ENCODE measurements at regions not wholly inside any gene's neighbourhood (a gene's known extent, or its start where the extent isn't known, plus 50 kb on each side); places are given as distances from the start of the nearest gene placed in this dataset.

- DNase-seq: no peak
These were observed 163.2 kb upstream of the FAM9B start for GRCh38 chrX:9196961-9197640.

- no peak for DNase-seq
These were observed 170.6 kb upstream of the FAM9B start for GRCh38 chrX:9204560-9204959.

- no peak for DNase-seq
These were observed 171.8 kb upstream of the FAM9B start for GRCh38 chrX:9205599-9206223.

- no peak for DNase-seq
These were observed 173.2 kb upstream of the FAM9B start for GRCh38 chrX:9207142-9207541.

- no peak for DNase-seq
These were observed 177.3 kb upstream of the FAM9B start for GRCh38 chrX:9211269-9211668.

GRCh38 chrX:9221781-9222180 is 187.9 kb upstream of the FAM9B start:
- DNase-seq: no peak

- no peak for DNase-seq
These were observed 188.4 kb upstream of the FAM9B start for GRCh38 chrX:9222299-9222698.

- no peak for DNase-seq
These were observed 193.3 kb upstream of the FAM9B start for GRCh38 chrX:9227276-9227675.

GRCh38 chrX:9231491-9231890 is 197.6 kb upstream of the FAM9B start:
- no peak for DNase-seq

GRCh38 chrX:9233141-9233540 is 199.2 kb upstream of the FAM9B start:
- no peak for DNase-seq

- DNase-seq: no peak
These were observed 200.4 kb upstream of the FAM9B start for GRCh38 chrX:9234315-9234714.

- no peak for DNase-seq
These were observed 201.8 kb upstream of the FAM9B start for GRCh38 chrX:9235722-9236121.

- no peak for DNase-seq
These were observed 207.0 kb upstream of the FAM9B start for GRCh38 chrX:9240956-9241355.

GRCh38 chrX:9241427-9241826 is 207.5 kb upstream of the FAM9B start:
- DNase-seq: no peak

- DNase-seq: no peak
These were observed 215.3 kb upstream of the FAM9B start for GRCh38 chrX:9249051-9249846.

GRCh38 chrX:9252182-9252581 is 212.7 kb upstream of the TBL1X start:
- no peak for DNase-seq

- DNase-seq: no peak
These were observed 211.6 kb upstream of the TBL1X start for GRCh38 chrX:9253211-9253610.

- DNase-seq: no peak
These were observed 207.0 kb upstream of the TBL1X start for GRCh38 chrX:9257718-9258420.

GRCh38 chrX:9258421-9259104 is 206.3 kb upstream of the TBL1X start:
- no peak for DNase-seq

- no peak for DNase-seq
These were observed 204.3 kb upstream of the TBL1X start for GRCh38 chrX:9260603-9261002.

GRCh38 chrX:9267415-9267814 is 197.4 kb upstream of the TBL1X start:
- no peak for DNase-seq

GRCh38 chrX:9269134-9269533 is 195.7 kb upstream of the TBL1X start:
- DNase-seq: no peak

Measured in NCI-H1105 treated with DMSO at 0.1 percent for 48 hours (cell line).